IMR-90 (cell line): ENCODE measurements at regions not wholly inside any gene's neighbourhood (a gene's known extent, or its start where the extent isn't known, plus 50 kb on each side); places are given as distances from the start of the nearest gene placed in this dataset.

Experiments used
- ATAC-seq: fragments of 200-7000 bp; cut with Tn5 transposase; 2 replicates; pipeline ENCODE4 v1.9.1; 2020; ENCODE audit warnings: low read depth, mild to moderate bottlenecking, moderate library complexity
- BruUV-seq: library from RNA; stranded (reverse); fragments of 400-500 nt; replicated peaks from 2 replicates; lab custom pipeline; 2021; lab: Mats Ljungman, UMichigan
- CTCF ChIA-PET: fragments of 300-600 bp; formaldehyde crosslinking; extraction: SDS; loops from one replicate; lab custom pipeline; 2021; ENCODE audit warnings: antibody characterized with exemption; lab: Yijun Ruan, JAX
- POLR2A ChIA-PET: fragments of 300-600 bp; sonication (Branson Sonifier 250); formaldehyde crosslinking; loops from one replicate; lab custom pipeline; 2022; ENCODE audit warnings: antibody characterized with exemption; ENCODE audit not compliant: unreplicated experiment; lab: Charles Lee
- DNase-seq: peaks from one replicate; pipeline ENCODE4 v3.0.0; 2013
- H2AFZ ChIP-seq: replicated peaks from 2 replicates; pipeline ENCODE3; 2013; ENCODE audit warnings: low read length, mild to moderate bottlenecking; ENCODE audit not compliant: poor library complexity
- H2AK5ac ChIP-seq: 2 replicates; pipeline ENCODE4 v1.6.1; 2013; ENCODE audit warnings: low read depth, low read length, inconsistent platforms
- H2AK9ac ChIP-seq: replicated peaks from 2 replicates; pipeline ENCODE3; 2013; ENCODE audit warnings: mild to moderate bottlenecking, low read depth, low read length, moderate library complexity; ENCODE audit not compliant: poor library complexity
- H2BK120ac ChIP-seq: 2 replicates; pipeline ENCODE4 v1.6.1; 2013; ENCODE audit warnings: low read depth, low read length, inconsistent platforms
- H2BK15ac ChIP-seq: 3 replicates; pipeline ENCODE4 v1.6.1; 2013; ENCODE audit warnings: low read depth, low read length, inconsistent platforms
- H2BK20ac ChIP-seq: 2 replicates; pipeline ENCODE4 v1.6.1; 2013; ENCODE audit warnings: low read depth, mild to moderate bottlenecking, inconsistent platforms, low read length, moderate library complexity
- H2BK5ac ChIP-seq: 2 replicates; pipeline ENCODE4 v1.6.1; 2013; ENCODE audit warnings: mild to moderate bottlenecking, low read depth, low read length, inconsistent platforms; ENCODE audit not compliant: poor library complexity, severe bottlenecking
- H3K14ac ChIP-seq: replicated peaks from 2 replicates; pipeline ENCODE4 v1.6.1; 2013; ENCODE audit warnings: low read depth, low read length, inconsistent platforms
- H3K18ac ChIP-seq: 2 replicates; pipeline ENCODE4 v1.6.1; 2013; ENCODE audit warnings: low read depth, low read length, control low read depth
- H3K23ac ChIP-seq: 2 replicates; pipeline ENCODE4 v1.6.1; 2013; ENCODE audit warnings: low read depth, low read length, inconsistent platforms
- H3K27ac ChIP-seq: 2 replicates; pipeline ENCODE4 v1.5.1; 2013; ENCODE audit warnings: mild to moderate bottlenecking, control low read depth, low read length; ENCODE audit not compliant: insufficient read depth
- H3K27me3 ChIP-seq: 2 replicates; pipeline ENCODE4 v1.6.1; 2013; ENCODE audit warnings: low read length; ENCODE audit not compliant: control insufficient read depth, insufficient read depth
- H3K36me3 ChIP-seq: 2 replicates; pipeline ENCODE4 v1.6.1; 2013; ENCODE audit warnings: low read length, mixed read lengths; ENCODE audit not compliant: control insufficient read depth, insufficient read depth
- H3K4ac ChIP-seq: 2 replicates; pipeline ENCODE4 v1.6.1; 2013; ENCODE audit warnings: low read depth, low read length, inconsistent platforms
- H3K4me1 ChIP-seq: 2 replicates; pipeline ENCODE4 v1.6.1; 2013; ENCODE audit warnings: low read length, mixed read lengths; ENCODE audit not compliant: control insufficient read depth, insufficient read depth
- H3K4me2 ChIP-seq: 2 replicates; pipeline ENCODE4 v1.6.1; 2013; ENCODE audit warnings: low read depth, mild to moderate bottlenecking, control low read depth, low read length, moderate library complexity
- H3K4me3 ChIP-seq: 2 replicates; pipeline ENCODE4 v1.5.1; 2013; ENCODE audit warnings: low read depth, mild to moderate bottlenecking, control low read depth, low read length, moderate library complexity; ENCODE audit not compliant: insufficient read depth
- H3K56ac ChIP-seq: 2 replicates; pipeline ENCODE4 v1.6.1; 2013; ENCODE audit warnings: low read length, inconsistent platforms; ENCODE audit not compliant: insufficient read depth; ENCODE audit errors: extremely low read depth
- H3K79me1 ChIP-seq, 2 experiments: 2 replicates each; pipeline ENCODE4 v1.6.1; 2013; ENCODE audit warnings: low read length in 2 of 2, inconsistent platforms in 1 of 2, low read depth in 1 of 2
- H3K9ac ChIP-seq: 2 replicates; pipeline ENCODE4 v1.6.1; 2013; ENCODE audit warnings: low read depth, low read length, control low read depth
- H3K9me1 ChIP-seq: 2 replicates; pipeline ENCODE4 v1.6.1; 2013; ENCODE audit warnings: low read length, inconsistent platforms; ENCODE audit not compliant: insufficient read depth
- H3K9me3 ChIP-seq: 2 replicates; pipeline ENCODE4 v1.6.1; 2013; ENCODE audit warnings: low read length; ENCODE audit not compliant: control insufficient read depth, insufficient read depth
- H4K20me1 ChIP-seq: 2 replicates; pipeline ENCODE4 v1.6.1; 2013; ENCODE audit warnings: low read length, inconsistent platforms; ENCODE audit not compliant: insufficient read depth
- H4K5ac ChIP-seq: 2 replicates; pipeline ENCODE4 v1.6.1; 2013; ENCODE audit warnings: mild to moderate bottlenecking, low read depth, low read length, control low read depth
- H4K8ac ChIP-seq, 2 experiments: 2 replicates each; pipeline ENCODE4 v1.6.1; 2013; ENCODE audit warnings: low read depth in 2 of 2, low read length in 2 of 2, control low read depth in 1 of 2, inconsistent platforms in 1 of 2
- H4K91ac ChIP-seq: 2 replicates; pipeline ENCODE4 v1.6.1; 2013; ENCODE audit warnings: low read depth, low read length, inconsistent platforms; ENCODE audit not compliant: insufficient read depth
- BHLHE40 ChIP-seq: fragments of 150-350 bp; IDR thresholded peaks from 2 replicates; pipeline ENCODE4 v1.6.1; 2016; ENCODE audit warnings: mild to moderate bottlenecking, low read depth, low read length
- CEBPB ChIP-seq: IDR thresholded peaks from 2 replicates; pipeline ENCODE4 v1.6.1; 2012; ENCODE audit warnings: low read depth, low read length, improper control_type of control experiment
- CHD1 ChIP-seq: IDR thresholded peaks from 2 replicates; pipeline ENCODE4 v1.6.1; 2012; ENCODE audit warnings: low read depth, low read length, improper control_type of control experiment
- ELK1 ChIP-seq: fragments of 150-350 bp; IDR thresholded peaks from 2 replicates; pipeline ENCODE4 v1.6.1; 2016; ENCODE audit warnings: low read depth, mild to moderate bottlenecking, low read length, moderate library complexity, borderline replicate concordance
- FOS ChIP-seq: fragments of 150-350 bp; IDR thresholded peaks from 2 replicates; pipeline ENCODE4 v1.6.1; 2016; ENCODE audit warnings: low read depth, low read length
- MAFK ChIP-seq: IDR thresholded peaks from 2 replicates; pipeline ENCODE4 v1.6.1; 2012; ENCODE audit warnings: low read depth, low read length, improper control_type of control experiment
- MAZ ChIP-seq: IDR thresholded peaks from 2 replicates; pipeline ENCODE4 v1.6.1; 2012; ENCODE audit warnings: low read depth, mild to moderate bottlenecking, low read length, improper control_type of control experiment, moderate library complexity, borderline replicate concordance
- MXI1 ChIP-seq: IDR thresholded peaks from 2 replicates; pipeline ENCODE4 v1.6.1; 2012; ENCODE audit warnings: low read depth, mild to moderate bottlenecking, low read length, moderate library complexity, borderline replicate concordance
- NFE2L2 ChIP-seq: fragments of 150-350 bp; IDR thresholded peaks from 2 replicates; pipeline ENCODE4 v1.6.1; 2016; ENCODE audit warnings: low read depth, mild to moderate bottlenecking, low read length
- POLR2A ChIP-seq: IDR thresholded peaks from 2 replicates; pipeline ENCODE4 v1.6.1; 2012; ENCODE audit warnings: mild to moderate bottlenecking, low read depth, low read length
- RAD21 ChIP-seq: IDR thresholded peaks from 2 replicates; pipeline ENCODE4 v1.6.1; 2012; ENCODE audit warnings: low read length, improper control_type of control experiment
- RCOR1 ChIP-seq: IDR thresholded peaks from 2 replicates; pipeline ENCODE4 v1.6.1; 2012; ENCODE audit warnings: mild to moderate bottlenecking, low read length, improper control_type of control experiment; ENCODE audit not compliant: insufficient replicate concordance
- RFX5 ChIP-seq: IDR thresholded peaks from 2 replicates; pipeline ENCODE4 v1.8.0; 2012; ENCODE audit warnings: low read depth, mild to moderate bottlenecking, low read length, moderate library complexity
- SMC3 ChIP-seq: fragments of 150-350 bp; IDR thresholded peaks from 2 replicates; pipeline ENCODE4 v1.6.1; 2016; ENCODE audit warnings: low read depth, mild to moderate bottlenecking, antibody characterized with exemption, low read length, moderate library complexity
- WGBS, 2 experiments: methylation state at CpG; one replicate each; pipeline versions ENCODE4 v1.1.5 to v1.1.7; 2013; ENCODE audit warnings: missing lambda C conversion rate in 2 of 2; ENCODE audit not compliant: insufficient read length in 1 of 2; ENCODE audit errors: extremely low coverage in 2 of 2; 5-methylcytosine and 5-hydroxymethylcytosine counted together
- dilution Hi-C: fragments of 300-500 bp; cut with HindIII; formaldehyde crosslinking; loops from one replicate; pipeline ENCODE4 v1.14.3; 2018; ENCODE audit warnings: low sequenced_read_pairs; ENCODE audit not compliant: unreplicated experiment
- in situ Hi-C: fragments of 300-500 bp; cut with MboI; formaldehyde crosslinking; loops from 3 replicates; pipeline ENCODE4 v1.14.3; 2019; ENCODE audit warnings: low sequenced_read_pairs, inconsistent platforms, mixed read lengths
- intact Hi-C: fragments of 100-400 bp; cut with micrococcal nuclease; formaldehyde crosslinking; loops from 2 replicates; pipeline ENCODE4 v1.10.0; 2022
- TF ChIP-seq, protein P1 (sequence below): conservative IDR thresholded peaks from 2 replicates; pipeline ENCODE4 v1.5.1; 2012; ENCODE audit warnings: mild to moderate bottlenecking, low read depth, low read length, improper control_type of control experiment
- TF ChIP-seq, protein P2 (sequence below): fragments of 150-350 bp; IDR thresholded peaks from 2 replicates; pipeline ENCODE4 v1.6.1; 2017; ENCODE audit warnings: mild to moderate bottlenecking, antibody characterized with exemption, low read length, low read depth

GRCh38 chr2:57180042-57180567 lies 866.5 kb upstream of the VRK2 start:
- dilution Hi-C loops: no loop called here
- Histone ChIP-seq H3K23ac (no peak overlapping the region), H2AFZ (no peak overlapping the region)

More at GRCh38 chr2:57180042-57180567, 866.5 kb upstream of the VRK2 start:
- Histone ChIP-seq H3K4me3 (no peak overlapping the region), H4K20me1 (no peaks in the 10 kb centered on the region), H3K56ac (no peak overlapping the region), H4K91ac (no peak overlapping the region), H3K27me3 (no peaks in the 10 kb centered on the region), H3K4me2 (no peak overlapping the region), H2BK15ac (no peak overlapping the region), H3K9me1 (no peaks in the 10 kb centered on the region), H2AK5ac (no peak overlapping the region), H3K36me3 (no peaks in the 10 kb centered on the region), H3K14ac (no peak overlapping the region), H3K9ac (no peak overlapping the region), H2BK5ac (no peak overlapping the region), H2BK120ac (no peak overlapping the region), H3K79me1 (no peaks in the 10 kb centered on the region), H4K8ac (no peak overlapping the region), H3K9me3 (0 out of 2 replicates have a peak, but pooled peaks cover 2% of the 10 kb centered on the region), H3K27ac (no peak overlapping the region), H2BK20ac (no peak overlapping the region), H3K4ac (no peak overlapping the region), H3K4me1 (no peaks in the 10 kb centered on the region), H2AK9ac (no peak overlapping the region), H3K18ac (no peak overlapping the region), H4K5ac (no peak overlapping the region)
- intact Hi-C loops (loop anchor here (10.0 kb wide), 2 partner anchors 65 to 1635 kb away; no protein-coding TSS in a partner anchor), in situ Hi-C loops (no loop called here)
- DNase-seq (peak; percentile 8), ATAC-seq (no peak)
- ChIA-PET POLR2A (no interaction called here), CTCF (no interaction called here)
- WGBS, 2 experiments: no CpG with 5 or more reads among the region's 4 CpGs
- no TSS peak for BruUV-seq
- TF ChIP-seq, protein P1, sequence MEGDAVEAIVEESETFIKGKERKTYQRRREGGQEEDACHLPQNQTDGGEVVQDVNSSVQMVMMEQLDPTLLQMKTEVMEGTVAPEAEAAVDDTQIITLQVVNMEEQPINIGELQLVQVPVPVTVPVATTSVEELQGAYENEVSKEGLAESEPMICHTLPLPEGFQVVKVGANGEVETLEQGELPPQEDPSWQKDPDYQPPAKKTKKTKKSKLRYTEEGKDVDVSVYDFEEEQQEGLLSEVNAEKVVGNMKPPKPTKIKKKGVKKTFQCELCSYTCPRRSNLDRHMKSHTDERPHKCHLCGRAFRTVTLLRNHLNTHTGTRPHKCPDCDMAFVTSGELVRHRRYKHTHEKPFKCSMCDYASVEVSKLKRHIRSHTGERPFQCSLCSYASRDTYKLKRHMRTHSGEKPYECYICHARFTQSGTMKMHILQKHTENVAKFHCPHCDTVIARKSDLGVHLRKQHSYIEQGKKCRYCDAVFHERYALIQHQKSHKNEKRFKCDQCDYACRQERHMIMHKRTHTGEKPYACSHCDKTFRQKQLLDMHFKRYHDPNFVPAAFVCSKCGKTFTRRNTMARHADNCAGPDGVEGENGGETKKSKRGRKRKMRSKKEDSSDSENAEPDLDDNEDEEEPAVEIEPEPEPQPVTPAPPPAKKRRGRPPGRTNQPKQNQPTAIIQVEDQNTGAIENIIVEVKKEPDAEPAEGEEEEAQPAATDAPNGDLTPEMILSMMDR: no peak
- no peak for TF ChIP-seq CHD1
- no peak for TF ChIP-seq RAD21
- no peak for TF ChIP-seq MXI1
- no peak for TF ChIP-seq MAFK
- no peak for TF ChIP-seq RFX5
- TF ChIP-seq MAZ: no peak
- no peak for TF ChIP-seq FOS
- no peak for TF ChIP-seq NFE2L2
- no peak for TF ChIP-seq POLR2A
- TF ChIP-seq ELK1: no peak
- TF ChIP-seq RCOR1: no peak
- TF ChIP-seq SMC3: no peak
- TF ChIP-seq, protein P2, sequence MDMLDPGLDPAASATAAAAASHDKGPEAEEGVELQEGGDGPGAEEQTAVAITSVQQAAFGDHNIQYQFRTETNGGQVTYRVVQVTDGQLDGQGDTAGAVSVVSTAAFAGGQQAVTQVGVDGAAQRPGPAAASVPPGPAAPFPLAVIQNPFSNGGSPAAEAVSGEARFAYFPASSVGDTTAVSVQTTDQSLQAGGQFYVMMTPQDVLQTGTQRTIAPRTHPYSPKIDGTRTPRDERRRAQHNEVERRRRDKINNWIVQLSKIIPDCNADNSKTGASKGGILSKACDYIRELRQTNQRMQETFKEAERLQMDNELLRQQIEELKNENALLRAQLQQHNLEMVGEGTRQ: no peak
- no peak for TF ChIP-seq CEBPB
- TF ChIP-seq BHLHE40: no peak
